Thyroid gland (tissue), 4 donors: ENCODE measurements at regions not wholly inside any gene's neighbourhood (a gene's known extent, or its start where the extent isn't known, plus 50 kb on each side); places are given as distances from the start of the nearest gene placed in this dataset.

Experiments
- CTCF ChIP-seq, 6 experiments: fragments of 200-600 bp in 3 of 6; fragments of 450-650 bp in 3 of 6; sonication (generic) in 3 of 6; IDR thresholded peaks; one replicate each; pipeline ENCODE4 v1.5.1; 2016 to 2019; ENCODE audit warnings: antibody characterized with exemption in 6 of 6, mild to moderate bottlenecking in 2 of 6, inconsistent platforms in 1 of 6, moderate library complexity in 1 of 6
- POLR2A ChIP-seq, 2 donors: fragments of 450-650 bp; IDR thresholded peaks; one replicate each; pipeline ENCODE4 v1.6.1; 2017; ENCODE audit warnings: antibody characterized with exemption in 2 of 2, mild to moderate bottlenecking in 2 of 2, moderate library complexity in 1 of 2

DNA sequence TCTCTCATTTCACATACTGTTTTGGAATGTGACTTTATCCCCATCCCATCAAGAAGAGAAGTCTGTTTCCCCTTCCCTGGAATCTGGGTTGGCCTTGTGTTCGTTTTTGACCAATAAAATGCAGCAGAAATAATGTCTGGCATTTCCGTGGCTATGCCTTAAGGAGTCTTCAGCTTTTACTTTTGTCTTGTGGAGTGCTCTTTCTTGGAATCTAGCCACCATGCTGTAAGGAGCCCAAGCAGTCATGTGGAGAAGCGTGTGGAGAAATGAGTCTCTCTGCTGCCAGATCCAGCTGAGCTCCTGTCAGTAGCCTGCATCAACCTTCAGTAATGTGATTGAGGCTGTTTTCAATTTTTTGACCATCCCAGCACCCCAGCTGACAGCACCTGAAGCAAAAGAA lies 84.4 kb upstream of the ARMCX2 start:
- no peak for TF ChIP-seq CTCF (IDR thresholded peaks at IDR 0.05)
- no peak for TF ChIP-seq POLR2A (IDR thresholded peaks at IDR 0.05)
